Transverse colon (tissue), 4 donors: ENCODE measurements at regions not wholly inside any gene's neighbourhood (a gene's known extent, or its start where the extent isn't known, plus 50 kb on each side); places are given as distances from the start of the nearest gene placed in this dataset.

Source experiments
- CTCF ChIP-seq, 5 experiments: fragments of 200-600 bp in 3 of 5; fragments of 450-650 bp in 2 of 5; sonication (generic) in 3 of 5; IDR thresholded peaks; 1 replicate in 2 of 5; 2 replicates in 3 of 5; pipeline ENCODE4 v1.5.1; 2016 to 2017; ENCODE audit warnings: antibody characterized with exemption in 5 of 5, inconsistent platforms in 3 of 5, mild to moderate bottlenecking in 2 of 5, moderate library complexity in 1 of 5
- EP300 ChIP-seq: sonication (generic); formaldehyde crosslinking; IDR thresholded peaks from one replicate; pipeline ENCODE4 v1.6.1; 2017; ENCODE audit warnings: antibody characterized with exemption, low read depth
- POLR2A ChIP-seq: fragments of 450-650 bp; IDR thresholded peaks from one replicate; pipeline ENCODE4 v1.6.1; 2016; ENCODE audit warnings: antibody characterized with exemption, mild to moderate bottlenecking, moderate library complexity
- POLR2AphosphoS5 ChIP-seq, 3 donors: sonication (generic); formaldehyde crosslinking; IDR thresholded peaks; one replicate each; pipeline ENCODE4 v1.6.1; 2016; ENCODE audit warnings: antibody characterized with exemption in 3 of 3

- TF ChIP-seq POLR2AphosphoS5 (IDR thresholded peaks at IDR 0.05): no peak
- no peak for TF ChIP-seq CTCF (IDR thresholded peaks at IDR 0.05)
- no peak for TF ChIP-seq POLR2A
- no peak for TF ChIP-seq EP300
These were observed 66.5 kb downstream of the ADRA2C start for GRCh38 chr4:3832536-3833220.
